DND-41 (cell line): ENCODE measurements at regions not wholly inside any gene's neighbourhood (a gene's known extent, or its start where the extent isn't known, plus 50 kb on each side); places are given as distances from the start of the nearest gene placed in this dataset.

Source experiments
- ATAC-seq: fragments of 200-7000 bp; cut with Tn5 transposase; 3 replicates; pipeline ENCODE4 v1.9.1; 2021; ENCODE audit warnings: low read depth; ENCODE audit not compliant: insufficient read depth
- DNase-seq: peaks from one replicate; pipeline ENCODE4 v3.0.0-alpha.2; 2020
- H2AFZ ChIP-seq: 2 replicates; pipeline ENCODE4 v1.6.0; 2012; ENCODE audit warnings: low read depth, low read length
- H3K27ac ChIP-seq: 2 replicates; pipeline ENCODE4 v1.5.1; 2012; ENCODE audit warnings: low read length, inconsistent platforms
- H3K27me3 ChIP-seq: fragments of 200-600 bp; sonication (generic); 2 replicates; pipeline ENCODE4 v1.6.0; 2012; ENCODE audit warnings: low read length, mild to moderate bottlenecking, inconsistent platforms; ENCODE audit not compliant: insufficient read depth, poor library complexity
- H3K36me3 ChIP-seq: 2 replicates; pipeline ENCODE4 v1.5.1; 2012; ENCODE audit warnings: low read length, inconsistent platforms; ENCODE audit not compliant: insufficient read depth
- H3K4me1 ChIP-seq: 2 replicates; pipeline ENCODE4 v1.5.1; 2012; ENCODE audit warnings: mild to moderate bottlenecking, low read length; ENCODE audit not compliant: insufficient read depth
- H3K4me2 ChIP-seq: 2 replicates; pipeline ENCODE4 v1.6.0; 2012; ENCODE audit warnings: mild to moderate bottlenecking, moderate library complexity, low read length, inconsistent platforms; ENCODE audit not compliant: insufficient read depth
- H3K4me3 ChIP-seq, 2 experiments: fragments of 200-600 bp in 1 of 2; shearing (Covaris generic) in 1 of 2; 2 replicates each; pipeline ENCODE4 v1.5.1; 2012 to 2016; ENCODE audit warnings: inconsistent platforms in 2 of 2, low read length in 2 of 2, mild to moderate bottlenecking in 2 of 2, low read depth in 1 of 2, moderate library complexity in 1 of 2
- H3K79me2 ChIP-seq: 2 replicates; pipeline ENCODE4 v1.6.0; 2012; ENCODE audit warnings: low read length, inconsistent platforms; ENCODE audit not compliant: insufficient read depth
- H3K9ac ChIP-seq: 2 replicates; pipeline ENCODE4 v1.6.0; 2012; ENCODE audit warnings: low read depth, mild to moderate bottlenecking, inconsistent platforms, low read length, moderate library complexity
- H3K9me3 ChIP-seq: 2 replicates; pipeline ENCODE4 v1.5.1; 2012; ENCODE audit warnings: low read length, moderate library complexity, mild to moderate bottlenecking, inconsistent platforms; ENCODE audit not compliant: insufficient read depth, severe bottlenecking
- H4K20me1 ChIP-seq: 2 replicates; pipeline ENCODE4 v1.6.0; 2012; ENCODE audit warnings: low read length; ENCODE audit not compliant: insufficient read depth
- CTCF ChIP-seq: IDR thresholded peaks from 2 replicates; pipeline ENCODE4 v1.5.1; 2012; ENCODE audit warnings: borderline replicate concordance, low read length, moderate library complexity, mild to moderate bottlenecking; ENCODE audit not compliant: poor library complexity, severe bottlenecking; ENCODE audit errors: extremely low read depth
- EZH2 ChIP-seq: IDR thresholded peaks from 3 replicates; pipeline ENCODE4 v1.6.1; 2012; ENCODE audit warnings: borderline replicate concordance, low read depth, mild to moderate bottlenecking, moderate library complexity, low read length, inconsistent platforms; ENCODE audit not compliant: severe bottlenecking

GRCh38 chr3:177783767-177784166, 586.5 kb upstream of the TBL1XR1 start:
- Histone ChIP-seq H3K27me3 (no peaks in the 10 kb centered on the region), H3K9ac (no peak overlapping the region), H3K9me3 (no peaks in the 10 kb centered on the region), H2AFZ (no peak overlapping the region), H3K4me1 (peaks cover 11% of the 10 kb centered on the region), H3K4me2 (no peak overlapping the region), H3K36me3 (no peaks in the 10 kb centered on the region), H3K4me3 (no peak overlapping the region), H3K27ac (no peak overlapping the region), H4K20me1 (no peaks in the 10 kb centered on the region), H3K79me2 (no peaks in the 10 kb centered on the region)
- ATAC-seq (no peak), DNase-seq (no peak)
- no peak for TF ChIP-seq EZH2
- no peak for TF ChIP-seq CTCF

GRCh38 chr3:177787279-177788041, 590.2 kb upstream of the TBL1XR1 start:
- H4K20me1 ChIP-seq = no peaks in the 10 kb centered on the region
- H3K27me3 ChIP-seq = no peaks in the 10 kb centered on the region
- H3K9ac ChIP-seq = no peak overlapping the region
- no peak overlapping the region for H3K4me2 ChIP-seq
- no peaks in the 10 kb centered on the region for H3K9me3 ChIP-seq
- ATAC-seq (no peak), DNase-seq (no peak)
- H3K27ac ChIP-seq = no peak overlapping the region
- peaks cover 7% of the 10 kb centered on the region for H3K4me1 ChIP-seq
- H2AFZ ChIP-seq = no peak overlapping the region
- H3K4me3 ChIP-seq = no peak overlapping the region
- TF ChIP-seq EZH2 (no peak), CTCF (no peak)
- H3K36me3 ChIP-seq = no peaks in the 10 kb centered on the region
- no peaks in the 10 kb centered on the region for H3K79me2 ChIP-seq

GRCh38 chr3:177789500-177789899, 592.2 kb upstream of the TBL1XR1 start:
- Histone ChIP-seq H3K9me3 (no peaks in the 10 kb centered on the region), H3K4me3 (no peak overlapping the region), H4K20me1 (no peaks in the 10 kb centered on the region), H3K9ac (no peak overlapping the region), H3K36me3 (no peaks in the 10 kb centered on the region), H3K79me2 (no peaks in the 10 kb centered on the region), H3K4me1 (peaks cover 7% of the 10 kb centered on the region), H3K4me2 (no peak overlapping the region), H3K27ac (no peak overlapping the region), H3K27me3 (no peaks in the 10 kb centered on the region), H2AFZ (no peak overlapping the region)
- no peak for DNase-seq
- no peak for TF ChIP-seq CTCF
- TF ChIP-seq EZH2 = no peak
- peak; percentile 57 for ATAC-seq
